Left colon (tissue), 2 donors: ENCODE measurements at regions not wholly inside any gene's neighbourhood (a gene's known extent, or its start where the extent isn't known, plus 50 kb on each side); places are given as distances from the start of the nearest gene placed in this dataset.
"Not testable (repeated sequence)": the region's sequence is repeated elsewhere in the genome, so short reads cannot be mapped to it uniquely, and the experiment has no call there.

ENCODE experiments used
- ATAC-seq: fragments of 200-7000 bp; cut with Tn5 transposase; one replicate; pipeline ENCODE4 v1.9.1; 2020; ENCODE audit warnings: mild to moderate bottlenecking, moderate library complexity
- DNase-seq, 2 donors: peaks; one replicate each; pipeline ENCODE4 v3.0.0-alpha.2; 2020
- intact Hi-C, 2 donors: fragments of 100-400 bp; cut with DNase I in 1 of 2; cut with micrococcal nuclease in 1 of 2; formaldehyde crosslinking; loops; one replicate each; pipeline versions ENCODE4 v1.11.2 to v1.14.0; 2022; cut with DNase I, micrococcal nuclease
- donor health status: DM: no; HTN: no; CAD: no.
- donor health status: DM: yes; HTN: yes; CAD: no.

- DNase-seq (no peak), ATAC-seq (no peak)
- intact Hi-C loops: no loop called here
Measured at GRCh38 chr14:101250948-101251811, 310.1 kb upstream of the DIO3 start.

GRCh38 chr14:101251812-101252442, 309.4 kb upstream of the DIO3 start:
- intact Hi-C loops: no loop called here
- ATAC-seq (no peak), DNase-seq (no peak)

GRCh38 chr14:101252443-101253214, 308.7 kb upstream of the DIO3 start:
- no peak for DNase-seq
- no peak for ATAC-seq
- intact Hi-C loops: no loop called here

GRCh38 chr14:101253948-101254347, 307.3 kb upstream of the DIO3 start:
- intact Hi-C loops: no loop called here
- ATAC-seq (no peak), DNase-seq (no peak)

- ATAC-seq: no peak
- intact Hi-C loops: no loop called here
- DNase-seq: no peak
Measured at GRCh38 chr14:101254805-101255764, 306.2 kb upstream of the DIO3 start.

- ATAC-seq: no peak
- no peak for DNase-seq
- intact Hi-C loops: no loop called here
Measured at GRCh38 chr14:101255765-101256125, 305.6 kb upstream of the DIO3 start.

- ATAC-seq: no peak
- DNase-seq: no peak
- intact Hi-C loops: no loop called here
Measured at GRCh38 chr14:101256266-101256665, 305.0 kb upstream of the DIO3 start.

- ATAC-seq (no peak), DNase-seq (no peak)
- intact Hi-C loops: no loop called here
Measured at GRCh38 chr14:101257551-101257950, 303.7 kb upstream of the DIO3 start.

GRCh38 chr14:101259748-101260147, 301.5 kb upstream of the DIO3 start:
- intact Hi-C loops: no loop called here
- ATAC-seq (no peak), DNase-seq (no peak)

GRCh38 chr14:101266441-101266840, 294.9 kb upstream of the DIO3 start:
- intact Hi-C loops, ATAC-seq, DNase-seq: not testable (repeated sequence)

- no peak for DNase-seq
- intact Hi-C loops: no loop called here
- ATAC-seq: no peak
Measured at GRCh38 chr14:101273091-101273490, 288.2 kb upstream of the DIO3 start.

- no peak for ATAC-seq
- no peak for DNase-seq
- intact Hi-C loops: no loop called here
Measured at GRCh38 chr14:101276309-101277091, 284.8 kb upstream of the DIO3 start.

- no peak for ATAC-seq
- intact Hi-C loops: no loop called here
Measured at GRCh38 chr14:101282418-101282817, 278.9 kb upstream of the DIO3 start.

GRCh38 chr14:101284711-101285110, 276.6 kb upstream of the DIO3 start:
- DNase-seq: no peak
- ATAC-seq: no peak
- intact Hi-C loops: no loop called here

More at GRCh38 chr14:101282418-101282817, 278.9 kb upstream of the DIO3 start:
- no peak for DNase-seq

GRCh38 chr14:101286271-101287018, 274.9 kb upstream of the DIO3 start:
- ATAC-seq (peak; percentile 63), DNase-seq (no peak)
- intact Hi-C loops: no loop called here

- intact Hi-C loops: no loop called here
Measured at GRCh38 chr14:101288436-101289229, 272.7 kb upstream of the DIO3 start.

More at GRCh38 chr14:101288436-101289229, 272.7 kb upstream of the DIO3 start:
- ATAC-seq (no peak), DNase-seq (no peak)
